Fibroblast of skin of scalp (primary cell): ENCODE measurements at regions not wholly inside any gene's neighbourhood (a gene's known extent, or its start where the extent isn't known, plus 50 kb on each side); places are given as distances from the start of the nearest gene placed in this dataset.

Experiments used
- DNase-seq: peaks from one replicate; pipeline ENCODE4 v3.0.0-alpha.2; 2013

DNA sequence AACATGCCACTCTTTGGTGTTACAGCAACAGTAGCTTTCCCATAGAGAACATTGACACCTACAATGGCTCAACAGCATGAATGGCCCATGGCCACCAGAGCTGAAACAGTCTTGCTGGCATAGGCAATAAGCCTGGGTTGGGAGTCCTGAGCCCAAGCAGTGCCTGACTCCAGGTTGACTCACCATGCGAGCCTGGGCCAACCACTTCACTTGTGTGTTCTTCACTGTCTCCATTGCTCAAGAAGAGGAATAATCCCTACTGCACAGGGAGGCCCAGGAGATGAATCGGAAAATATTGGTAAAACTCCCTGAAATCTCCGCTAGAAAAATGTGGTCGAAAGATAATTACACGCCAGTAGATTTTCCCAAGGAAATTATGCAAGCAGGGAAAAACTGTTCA, 89.2 kb upstream of the INHBA start:
- DNase-seq, result no peak

DNA sequence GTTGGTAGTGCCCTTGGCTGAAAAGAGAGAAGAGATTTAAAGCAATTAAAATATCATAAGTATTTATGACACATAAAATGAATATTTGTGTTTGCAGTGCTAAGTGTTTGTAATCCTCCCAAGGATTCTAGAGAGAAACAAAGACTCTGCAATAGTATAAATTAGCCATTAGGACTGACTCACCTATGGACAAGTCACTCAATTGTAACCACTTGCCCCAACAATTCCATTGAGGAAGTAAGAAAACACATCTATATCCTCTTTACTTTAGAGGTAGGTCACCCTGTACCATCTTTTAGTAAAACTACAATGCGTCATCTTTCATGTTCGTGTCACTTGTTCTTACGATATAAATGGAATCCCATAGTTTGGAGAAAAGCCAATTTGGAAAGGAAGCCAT, 85.7 kb upstream of the INHBA start:
- no peak for DNase-seq

DNA sequence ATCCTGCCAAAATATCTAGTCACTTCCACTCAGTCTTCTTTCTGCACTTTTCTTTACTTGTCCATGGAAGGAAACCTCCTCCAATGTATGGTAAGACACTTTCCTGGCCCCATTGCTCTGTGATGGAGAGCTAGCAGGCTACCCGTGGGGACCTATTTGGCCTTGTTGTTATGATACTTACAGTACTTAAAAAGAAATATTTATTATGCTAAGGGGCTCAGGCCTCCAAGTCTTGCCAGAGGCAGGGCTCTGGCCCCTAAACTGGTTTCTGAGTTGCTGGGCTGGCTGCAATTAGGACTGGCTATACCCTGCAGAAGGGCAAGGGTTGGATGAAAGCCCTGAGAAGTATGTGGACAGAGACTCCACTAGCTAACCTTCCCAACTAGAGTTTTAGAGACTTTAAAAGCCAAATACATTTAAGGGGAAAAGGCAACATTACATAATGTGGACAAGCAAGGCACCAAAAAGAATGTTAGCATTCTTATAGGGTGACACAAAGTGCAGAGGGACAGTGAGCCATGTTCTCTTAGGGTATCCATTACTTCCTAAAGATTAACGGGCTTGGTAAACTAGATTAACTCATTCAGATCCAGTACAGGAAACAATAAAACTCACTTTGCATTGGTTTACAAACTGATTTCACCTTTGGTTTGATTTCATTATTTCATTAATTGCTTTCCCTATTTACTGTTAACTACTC, 84.9 kb upstream of the INHBA start:
- peak; percentile 29 for DNase-seq

DNA sequence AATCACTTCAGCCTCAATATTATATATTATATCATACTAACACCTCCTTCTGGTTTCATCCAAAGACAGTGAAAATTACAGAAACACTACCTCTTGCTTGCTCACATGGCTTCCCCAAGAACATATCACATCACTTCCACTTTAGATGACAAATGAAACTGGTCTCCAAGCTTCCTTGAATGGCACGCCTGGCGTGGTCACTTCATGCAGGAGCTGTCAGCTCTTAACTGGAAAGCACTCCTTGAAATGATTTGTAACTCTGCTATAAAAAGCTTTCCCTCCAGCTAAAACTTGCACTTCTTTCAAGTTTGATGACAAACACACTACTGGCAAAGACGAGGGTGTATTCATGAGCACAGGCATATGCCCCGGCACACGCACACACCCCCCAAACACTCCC, 84.1 kb upstream of the INHBA start:
- DNase-seq, result no peak

DNA sequence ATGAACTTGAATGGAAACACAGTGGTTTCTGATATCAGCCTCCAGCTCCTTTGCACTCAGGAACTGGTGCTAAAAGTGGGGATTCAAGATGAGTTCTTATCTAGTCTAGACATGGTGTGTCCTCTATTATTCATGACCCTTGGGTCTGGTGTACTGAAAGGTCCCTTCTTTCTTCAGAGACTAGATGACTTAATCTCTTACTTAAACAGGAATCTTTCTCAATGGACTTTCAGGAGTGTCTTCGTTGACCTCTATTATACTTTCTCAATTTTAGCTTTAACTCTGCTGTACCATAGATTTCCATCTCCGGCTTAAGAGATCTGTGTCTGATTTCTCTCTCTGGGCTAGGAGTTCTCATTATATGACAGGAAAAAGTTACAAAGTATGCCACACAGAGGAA, 83.5 kb upstream of the INHBA start:
- DNase-seq, result no peak

DNA sequence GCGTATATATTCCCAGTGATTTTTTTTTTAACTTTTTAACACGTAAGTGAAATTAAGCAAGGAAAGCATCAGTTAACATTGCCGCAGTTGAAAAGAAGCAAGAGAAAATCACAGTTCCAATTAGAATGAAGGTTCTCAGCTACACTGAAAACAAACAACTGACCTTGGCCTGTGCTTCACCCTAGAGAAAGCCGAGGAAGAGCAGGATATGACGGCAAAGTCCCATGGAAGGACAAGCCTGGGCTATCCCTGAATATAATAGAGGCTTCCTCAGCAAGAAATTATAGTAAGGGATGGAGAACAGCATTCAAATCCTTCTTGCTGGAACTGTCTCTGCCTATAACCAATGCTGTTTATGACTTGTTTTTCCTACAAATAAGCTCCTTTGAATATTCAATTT, 83.0 kb upstream of the INHBA start:
- DNase-seq, result no peak

DNA sequence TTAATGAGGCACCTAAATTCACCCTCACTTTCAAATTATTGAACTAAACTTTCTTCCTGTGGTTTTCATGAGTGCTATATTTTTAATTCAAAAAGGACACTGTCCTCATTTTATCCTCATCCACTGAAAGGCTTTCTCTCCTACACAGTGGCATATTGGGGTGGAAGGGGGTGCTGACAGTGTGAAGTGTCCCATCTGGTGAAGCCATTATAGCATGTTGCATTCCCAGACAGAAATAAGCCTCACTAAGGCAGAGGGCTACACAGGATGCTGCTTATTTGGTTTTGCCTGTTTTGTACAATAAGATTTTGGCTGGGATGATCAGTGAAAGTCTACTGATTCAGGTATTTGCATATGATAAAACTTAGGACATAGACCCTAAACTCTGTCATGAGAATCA, 82.4 kb upstream of the INHBA start:
- DNase-seq, result no peak

DNA sequence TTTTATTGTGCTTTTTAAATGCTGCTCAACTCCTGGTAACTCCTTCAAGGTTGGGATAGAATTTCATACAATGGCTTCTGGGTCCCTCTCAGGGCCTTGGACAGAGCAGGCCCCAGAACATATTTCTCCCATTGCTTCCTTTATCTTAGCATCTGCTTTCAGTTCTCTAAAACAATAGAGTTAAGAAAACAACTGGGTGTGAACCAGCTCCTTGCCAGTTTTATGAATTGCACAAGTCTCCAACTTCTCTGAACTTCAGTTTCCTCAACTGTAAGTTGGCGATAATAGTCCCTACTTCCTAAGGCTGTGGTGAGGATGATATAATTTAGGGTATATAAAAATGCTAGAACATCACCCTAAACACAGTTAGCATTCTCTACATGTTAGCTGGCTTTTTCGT, 77.0 kb upstream of the INHBA start:
- DNase-seq, result no peak

DNA sequence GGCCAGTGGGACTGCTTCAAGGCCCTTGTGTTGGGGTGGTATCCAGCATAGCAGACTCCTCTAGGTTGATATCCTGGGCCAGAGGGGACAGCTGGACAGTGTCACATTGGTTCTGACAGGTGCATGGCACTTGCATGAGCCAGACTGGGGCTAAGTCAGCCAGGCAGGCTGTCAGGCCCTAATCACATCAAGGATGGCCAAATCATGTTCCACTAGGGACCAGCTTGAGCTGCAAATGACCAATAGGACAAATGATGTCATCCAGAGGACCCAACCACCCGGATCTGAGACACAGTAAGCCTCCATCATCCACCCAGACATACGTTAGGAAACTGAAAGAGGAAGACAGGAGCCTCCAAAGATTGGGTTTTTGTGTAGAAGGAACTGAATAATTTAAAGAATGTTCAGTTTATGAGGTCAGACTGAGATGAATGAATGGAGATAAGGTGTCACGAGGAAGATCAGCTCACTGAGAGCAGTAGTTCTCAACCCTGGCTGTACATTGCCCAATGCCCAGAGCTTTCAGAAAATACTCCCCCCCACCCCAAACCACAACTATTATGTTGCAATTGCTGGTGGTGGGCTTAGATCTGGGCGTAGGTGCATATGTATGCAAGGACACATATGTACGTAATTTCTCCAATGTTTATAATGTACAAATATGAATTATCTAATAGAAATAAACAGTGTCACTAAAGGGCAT, 75.2 kb upstream of the INHBA start:
- DNase-seq, result no peak

DNA sequence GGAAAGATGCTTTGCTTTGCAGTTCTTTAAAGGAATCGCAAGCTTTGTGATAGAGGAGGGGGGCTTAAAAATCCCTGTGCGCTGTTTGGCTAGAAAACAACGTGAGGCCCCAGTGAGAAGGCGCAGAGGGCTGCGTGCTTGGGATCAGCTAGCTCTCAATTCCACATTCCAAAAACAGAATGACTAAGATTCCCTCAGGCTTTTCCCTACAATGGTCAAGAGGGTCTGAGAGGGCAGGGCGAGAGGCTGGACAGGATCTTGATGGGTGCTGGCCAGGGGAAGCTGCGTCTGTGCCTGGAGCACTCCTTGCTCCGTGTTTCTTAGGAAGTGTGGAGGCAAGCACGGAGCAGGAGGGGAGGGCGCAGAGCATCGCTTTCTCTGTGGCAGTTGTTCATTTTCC, 72.1 kb upstream of the INHBA start:
- no peak for DNase-seq

DNA sequence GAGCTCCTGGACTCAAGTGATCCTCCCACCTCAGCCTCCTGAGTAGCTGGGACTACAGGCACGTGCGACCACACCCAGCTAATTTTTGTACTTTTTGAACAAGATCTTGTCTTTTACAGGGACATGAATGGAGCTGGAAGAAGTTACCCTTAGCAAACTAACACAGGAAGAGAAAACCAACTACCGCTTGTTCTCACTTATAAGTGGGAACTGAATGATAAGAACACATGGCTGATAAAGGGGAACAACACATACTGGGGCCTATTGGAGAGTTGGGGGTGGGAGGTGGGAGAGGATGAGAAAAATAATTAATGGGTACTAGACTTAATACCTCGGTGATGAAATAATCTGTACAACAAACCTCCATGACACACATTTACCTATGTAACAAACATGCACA, 70.9 kb upstream of the INHBA start:
- DNase-seq, result no peak

DNA sequence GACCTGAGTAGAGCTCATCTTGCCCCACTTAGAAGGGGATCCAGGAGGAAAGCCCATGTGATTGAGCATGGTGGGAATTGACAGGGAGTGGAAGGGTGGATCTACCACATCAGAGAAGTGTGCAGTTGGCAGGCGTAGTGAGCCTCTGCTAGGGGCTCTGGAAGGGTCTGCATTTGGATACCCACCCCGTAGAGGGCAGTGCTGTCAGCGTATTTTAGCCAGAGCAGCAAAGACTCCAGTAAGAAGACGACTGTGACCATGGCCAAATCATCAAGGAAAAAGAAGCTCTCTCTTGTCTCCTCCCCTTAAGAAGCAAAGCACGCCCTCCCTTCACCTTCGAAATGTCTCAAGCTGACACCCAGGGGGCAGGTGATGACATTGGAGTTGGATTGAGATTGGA, 68.8 kb upstream of the INHBA start:
- no peak for DNase-seq

DNA sequence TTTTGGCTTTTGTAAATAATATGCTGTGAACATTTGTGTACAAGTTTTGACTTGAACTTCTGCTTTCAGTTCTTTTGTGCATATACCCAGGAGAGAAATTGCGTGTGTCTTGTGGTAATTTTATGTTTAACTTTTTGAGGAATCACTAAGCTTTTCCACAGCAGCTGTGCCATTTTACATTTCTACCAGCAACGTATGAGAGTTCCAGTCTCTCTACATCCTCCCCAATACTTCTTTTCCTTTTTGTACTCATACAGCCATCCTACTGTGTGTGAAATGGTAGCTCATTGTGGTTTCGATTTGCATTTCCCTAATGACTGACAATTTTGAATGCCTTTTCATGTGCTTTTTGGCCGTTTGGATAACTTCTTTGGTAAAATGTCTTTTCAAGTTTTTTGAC, 66.3 kb upstream of the INHBA start:
- no peak for DNase-seq

DNA sequence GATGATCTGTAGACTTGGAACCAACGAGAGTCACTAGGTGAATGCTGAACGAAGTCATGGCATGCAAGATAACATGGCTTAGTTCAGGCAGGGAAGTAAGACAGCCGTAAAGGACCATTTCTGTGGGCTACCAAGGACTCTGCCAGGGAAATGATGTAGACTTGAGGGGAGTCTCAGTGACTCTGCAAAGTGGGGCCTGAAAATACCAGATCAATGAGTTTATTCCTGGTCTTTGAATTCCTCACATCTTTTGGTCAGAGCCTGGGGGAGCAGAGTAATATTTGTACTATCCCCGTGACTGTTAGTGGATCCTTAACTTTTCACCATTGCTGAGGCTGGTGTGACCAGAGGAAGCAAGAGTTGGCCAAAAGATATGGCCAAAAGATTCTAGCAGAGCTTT, 60.7 kb upstream of the INHBA start:
- DNase-seq, result peak; percentile 65

DNA sequence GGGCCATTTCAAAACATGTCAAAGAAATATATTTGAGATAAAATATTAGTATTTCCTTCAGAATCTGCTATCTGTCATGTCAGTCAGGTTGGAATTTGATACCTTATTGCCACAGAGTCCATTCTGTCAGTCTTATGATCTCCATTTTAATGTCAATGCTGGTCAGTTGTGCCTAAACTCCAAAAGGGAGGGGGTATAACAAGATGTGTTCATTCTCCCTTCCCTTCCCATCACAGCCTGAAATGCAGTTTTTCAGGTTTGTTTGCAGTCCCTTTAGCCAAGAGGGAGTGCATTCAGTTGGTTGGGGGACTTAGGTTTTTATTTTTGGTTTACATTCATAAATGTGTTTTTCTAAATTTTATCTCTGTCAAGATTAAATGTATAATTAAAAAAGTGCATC, 59.8 kb upstream of the INHBA start:
- no peak for DNase-seq

DNA sequence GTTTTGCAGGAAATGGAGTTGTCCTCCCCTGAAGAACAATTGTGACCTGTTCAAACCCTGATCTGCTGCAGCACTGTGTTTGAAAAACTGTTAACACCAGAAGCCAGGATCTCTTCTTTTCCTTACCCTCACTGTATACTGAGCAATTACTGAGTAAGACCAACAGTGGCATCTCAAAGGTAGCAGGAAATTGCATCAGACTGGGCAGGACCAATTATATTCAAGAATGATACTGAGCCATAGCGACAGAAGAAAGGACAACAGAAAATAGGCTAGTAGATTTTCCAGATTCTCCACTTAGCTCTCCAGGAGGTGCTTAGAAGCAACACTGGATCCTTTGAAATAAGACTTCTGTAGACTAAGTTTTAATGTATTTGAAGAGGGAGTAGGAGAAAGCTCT, 57.4 kb upstream of the INHBA start:
- peak; percentile 31 for DNase-seq

DNA sequence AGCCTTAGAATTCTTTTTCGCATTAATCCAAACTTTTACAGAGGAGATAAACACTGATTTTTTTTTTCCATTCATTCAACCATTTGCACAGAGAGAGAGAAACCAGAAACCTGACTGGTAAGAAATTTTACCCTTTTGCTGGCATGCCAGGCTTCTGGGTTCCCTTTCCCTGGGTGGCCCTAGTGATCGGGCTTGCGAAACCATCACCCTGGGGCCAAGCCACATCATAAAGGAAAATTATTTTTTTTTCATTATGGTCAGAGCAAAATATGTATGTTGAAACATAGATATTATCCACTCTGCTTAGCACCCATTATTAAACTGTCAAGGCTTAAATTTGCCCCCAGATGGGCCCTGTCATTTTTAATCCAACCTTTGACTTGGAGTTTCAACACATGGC, 55.4 kb upstream of the INHBA start:
- DNase-seq, result peak; percentile 34

DNA sequence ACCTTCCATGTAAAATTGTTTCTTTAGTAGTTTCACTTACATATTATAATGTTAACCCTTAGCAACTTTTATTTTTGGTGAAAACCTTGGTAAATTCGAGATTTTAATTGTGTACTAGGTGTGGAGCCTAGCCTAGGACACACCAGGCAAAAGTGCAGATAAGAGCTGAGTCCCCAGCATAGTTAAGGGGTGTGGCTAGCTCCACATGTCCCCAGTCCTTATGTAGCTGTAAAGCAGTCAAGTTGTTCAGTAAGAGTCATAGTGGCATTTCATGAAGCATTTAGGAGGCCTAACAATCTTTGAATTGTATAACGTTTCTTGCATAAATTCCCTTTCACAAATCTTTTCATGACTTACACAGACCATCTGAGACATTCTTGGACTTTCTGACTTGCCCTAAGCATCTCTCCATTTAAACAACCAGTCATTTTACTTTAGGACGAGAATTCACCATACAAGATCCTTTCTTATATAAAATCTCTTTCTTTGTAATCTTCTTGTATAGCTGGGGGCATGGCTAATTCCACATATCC, 53.8 kb upstream of the INHBA start:
- DNase-seq, result no peak

DNA sequence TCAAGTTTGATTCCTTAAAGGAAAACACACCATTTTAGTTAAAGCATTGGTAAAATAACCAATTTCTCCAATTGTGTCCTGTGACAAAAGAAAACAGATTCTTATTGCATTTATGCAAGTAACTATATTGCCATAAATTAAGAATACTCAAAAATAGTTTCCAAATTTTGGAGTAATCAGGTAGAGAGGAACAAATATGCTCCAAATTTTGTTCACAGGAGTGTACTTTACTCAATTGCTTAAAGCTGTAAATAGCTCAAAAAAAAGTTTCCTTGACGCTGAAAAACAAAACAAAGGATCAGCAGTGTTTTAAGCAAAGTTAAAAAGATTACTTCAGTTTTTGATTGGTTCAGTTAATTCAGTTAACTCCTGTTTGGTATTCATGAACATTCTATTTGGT, 52.2 kb upstream of the INHBA start:
- DNase-seq, result no peak

DNA sequence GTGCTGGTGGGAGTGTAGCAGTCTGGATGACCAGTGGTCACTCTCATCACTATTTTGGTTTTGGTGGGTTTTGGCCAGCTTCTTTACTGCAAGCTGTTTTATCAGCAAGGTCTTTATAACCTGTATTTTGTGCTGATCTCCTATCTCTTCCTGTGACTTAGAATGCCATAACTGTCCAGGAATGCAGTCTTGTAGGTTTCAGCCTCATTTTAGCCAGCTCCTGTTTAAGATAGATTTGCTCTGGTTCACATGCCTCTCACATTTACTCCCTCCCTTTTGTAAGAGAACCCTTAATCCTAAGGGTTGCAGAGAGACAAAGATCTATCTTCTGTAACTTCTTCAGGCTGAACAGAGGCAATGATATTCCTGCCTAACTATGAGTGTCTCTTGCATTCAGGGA, 51.2 kb upstream of the INHBA start:
- no peak for DNase-seq
